Body of pancreas (tissue), 4 donors: ENCODE measurements at regions not wholly inside any gene's neighbourhood (a gene's known extent, or its start where the extent isn't known, plus 50 kb on each side); places are given as distances from the start of the nearest gene placed in this dataset.

Experiments
- POLR2A ChIP-seq, 3 donors: fragments of 450-650 bp; IDR thresholded peaks; one replicate each; pipeline ENCODE4 v1.6.1; 2016; ENCODE audit warnings: antibody characterized with exemption in 3 of 3, mild to moderate bottlenecking in 2 of 3
- TF ChIP-seq, protein P1 (sequence below), 7 experiments: fragments of 450-650 bp in 4 of 7; fragments of 200-600 bp in 3 of 7; sonication (generic) in 3 of 7; IDR thresholded peaks; one replicate each; pipeline ENCODE4 v1.5.1; 2016 to 2019; ENCODE audit warnings: antibody characterized with exemption in 7 of 7

DNA sequence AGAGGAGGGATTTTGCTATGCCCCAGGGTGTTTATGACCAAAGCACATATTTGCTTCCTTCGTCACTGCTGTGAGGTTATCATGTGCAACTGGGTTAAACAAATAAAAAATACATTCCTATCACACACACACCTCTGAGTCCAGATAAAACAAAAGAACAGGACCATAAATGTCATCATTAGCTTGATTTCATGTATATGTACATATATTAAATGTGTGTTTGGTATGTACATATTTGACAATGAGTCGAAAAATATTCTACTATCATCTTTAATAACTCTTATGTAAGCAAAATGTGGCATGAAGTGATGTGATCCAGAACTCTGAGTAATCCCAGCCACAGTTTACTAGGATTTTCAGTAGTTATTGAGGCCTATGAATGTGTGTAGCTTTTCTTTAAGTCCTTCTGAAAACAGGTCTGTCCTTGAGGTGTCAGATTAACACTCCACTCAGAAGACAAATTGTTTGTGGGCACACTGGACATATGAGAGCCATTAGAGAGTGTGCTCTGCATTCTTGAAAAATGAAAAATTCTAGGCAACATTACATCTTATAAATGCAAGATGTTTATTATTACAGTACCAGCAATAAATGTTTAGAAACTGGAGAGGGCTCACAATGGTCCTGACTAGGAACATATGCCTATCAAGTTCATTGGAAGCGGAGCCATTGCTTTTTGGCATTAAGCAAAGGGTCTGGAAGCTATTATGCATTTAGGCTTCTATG, 335.1 kb upstream of the SEMA3A start:
- TF ChIP-seq, protein P1, sequence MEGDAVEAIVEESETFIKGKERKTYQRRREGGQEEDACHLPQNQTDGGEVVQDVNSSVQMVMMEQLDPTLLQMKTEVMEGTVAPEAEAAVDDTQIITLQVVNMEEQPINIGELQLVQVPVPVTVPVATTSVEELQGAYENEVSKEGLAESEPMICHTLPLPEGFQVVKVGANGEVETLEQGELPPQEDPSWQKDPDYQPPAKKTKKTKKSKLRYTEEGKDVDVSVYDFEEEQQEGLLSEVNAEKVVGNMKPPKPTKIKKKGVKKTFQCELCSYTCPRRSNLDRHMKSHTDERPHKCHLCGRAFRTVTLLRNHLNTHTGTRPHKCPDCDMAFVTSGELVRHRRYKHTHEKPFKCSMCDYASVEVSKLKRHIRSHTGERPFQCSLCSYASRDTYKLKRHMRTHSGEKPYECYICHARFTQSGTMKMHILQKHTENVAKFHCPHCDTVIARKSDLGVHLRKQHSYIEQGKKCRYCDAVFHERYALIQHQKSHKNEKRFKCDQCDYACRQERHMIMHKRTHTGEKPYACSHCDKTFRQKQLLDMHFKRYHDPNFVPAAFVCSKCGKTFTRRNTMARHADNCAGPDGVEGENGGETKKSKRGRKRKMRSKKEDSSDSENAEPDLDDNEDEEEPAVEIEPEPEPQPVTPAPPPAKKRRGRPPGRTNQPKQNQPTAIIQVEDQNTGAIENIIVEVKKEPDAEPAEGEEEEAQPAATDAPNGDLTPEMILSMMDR (IDR thresholded peaks at IDR 0.05), result no peak
- no peak for TF ChIP-seq POLR2A (IDR thresholded peaks at IDR 0.05)
